ENCODE measurements at regions not wholly inside any gene's neighbourhood (a gene's known extent, or its start where the extent isn't known, plus 50 kb on each side); places are given as distances from the start of the nearest gene placed in this dataset.

DNA sequence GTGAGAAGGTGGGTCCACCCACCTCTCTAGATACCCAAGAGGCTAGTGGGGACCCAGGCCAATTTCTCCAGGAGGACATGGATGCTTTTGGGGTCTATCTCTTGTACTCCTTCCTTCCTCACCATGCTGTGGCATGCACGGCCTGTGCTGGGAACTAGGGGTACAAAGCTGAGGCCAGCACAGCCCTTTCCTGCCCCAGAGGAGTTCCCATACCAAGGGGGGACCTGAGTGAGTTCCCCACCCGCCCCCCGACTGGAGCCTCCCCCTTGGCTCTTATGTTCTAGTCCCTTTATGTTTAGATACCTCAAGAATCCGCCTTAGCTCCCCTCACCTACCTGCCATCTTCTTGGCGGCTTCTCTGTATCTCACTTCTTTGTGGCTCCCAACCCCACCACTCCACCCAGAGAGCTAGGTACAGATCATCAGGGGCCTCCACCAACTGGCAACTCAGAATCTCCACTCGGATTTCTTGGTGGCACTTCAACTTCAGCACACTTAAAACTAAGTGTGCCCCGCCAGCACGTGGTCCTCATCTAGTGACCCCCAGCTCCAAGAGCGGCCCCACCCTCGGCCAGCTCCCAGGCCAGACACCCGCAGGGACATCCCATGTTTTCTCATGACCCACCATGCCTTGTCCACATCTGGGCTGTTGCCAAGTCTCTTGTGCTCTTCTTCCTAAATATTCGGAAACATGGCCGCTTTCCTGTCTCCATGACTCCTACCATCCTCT, 115.2 kb upstream of the RTL1 start:
- Mint-ChIP-seq H3K27me3 (ENCODE audit: insufficient read depth, unreplicated experiment) (no peaks in the 10 kb centered on the region), H3K4me1 (ENCODE audit: insufficient read depth, unreplicated experiment) (peaks cover 9% of the 10 kb centered on the region), H3K9me3 (ENCODE audit: unreplicated experiment) (peaks cover 22% of the 10 kb centered on the region), H3K36me3 (ENCODE audit: insufficient read depth, unreplicated experiment) (no peaks in the 10 kb centered on the region), H3K27ac (ENCODE audit: low read depth, unreplicated experiment) (no peak overlapping the region), H3K4me3 (ENCODE audit: unreplicated experiment) (no peak overlapping the region)
- CTCF ChIA-PET = no interaction called here
- POLR2A ChIA-PET = no interaction called here
- no peak for DNase-seq (ENCODE audit: unreplicated experiment)
- TF ChIP-seq, protein P1, sequence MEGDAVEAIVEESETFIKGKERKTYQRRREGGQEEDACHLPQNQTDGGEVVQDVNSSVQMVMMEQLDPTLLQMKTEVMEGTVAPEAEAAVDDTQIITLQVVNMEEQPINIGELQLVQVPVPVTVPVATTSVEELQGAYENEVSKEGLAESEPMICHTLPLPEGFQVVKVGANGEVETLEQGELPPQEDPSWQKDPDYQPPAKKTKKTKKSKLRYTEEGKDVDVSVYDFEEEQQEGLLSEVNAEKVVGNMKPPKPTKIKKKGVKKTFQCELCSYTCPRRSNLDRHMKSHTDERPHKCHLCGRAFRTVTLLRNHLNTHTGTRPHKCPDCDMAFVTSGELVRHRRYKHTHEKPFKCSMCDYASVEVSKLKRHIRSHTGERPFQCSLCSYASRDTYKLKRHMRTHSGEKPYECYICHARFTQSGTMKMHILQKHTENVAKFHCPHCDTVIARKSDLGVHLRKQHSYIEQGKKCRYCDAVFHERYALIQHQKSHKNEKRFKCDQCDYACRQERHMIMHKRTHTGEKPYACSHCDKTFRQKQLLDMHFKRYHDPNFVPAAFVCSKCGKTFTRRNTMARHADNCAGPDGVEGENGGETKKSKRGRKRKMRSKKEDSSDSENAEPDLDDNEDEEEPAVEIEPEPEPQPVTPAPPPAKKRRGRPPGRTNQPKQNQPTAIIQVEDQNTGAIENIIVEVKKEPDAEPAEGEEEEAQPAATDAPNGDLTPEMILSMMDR (IDR thresholded peaks at IDR 0.05; ENCODE audit: unreplicated experiment) = no peak
- no TSS peak for BruUV-seq (replicated peaks)
- intact Hi-C loops (cut with micrococcal nuclease) = no loop called here

DNA sequence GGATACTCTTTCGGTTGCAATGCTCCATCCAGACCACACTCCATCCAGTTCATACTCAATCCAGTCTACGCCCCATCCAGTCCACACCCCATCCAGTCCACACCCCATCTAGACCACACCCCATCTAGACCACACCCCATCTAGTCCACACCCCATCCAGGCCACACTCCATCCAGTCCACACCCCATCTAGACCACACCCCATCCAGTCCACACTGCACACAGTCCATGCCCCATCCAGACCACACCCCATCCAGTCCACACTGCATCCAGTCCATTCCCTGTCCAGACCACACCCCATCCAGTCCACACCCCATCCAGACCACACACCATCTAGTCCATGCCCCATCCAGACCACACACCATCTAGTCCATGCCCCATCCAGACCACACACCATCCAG, 116.0 kb upstream of the RTL1 start:
- H3K27ac Mint-ChIP-seq (ENCODE audit: low read depth, unreplicated experiment) = no peak overlapping the region
- intact Hi-C loops (cut with micrococcal nuclease) = no loop called here

DNA sequence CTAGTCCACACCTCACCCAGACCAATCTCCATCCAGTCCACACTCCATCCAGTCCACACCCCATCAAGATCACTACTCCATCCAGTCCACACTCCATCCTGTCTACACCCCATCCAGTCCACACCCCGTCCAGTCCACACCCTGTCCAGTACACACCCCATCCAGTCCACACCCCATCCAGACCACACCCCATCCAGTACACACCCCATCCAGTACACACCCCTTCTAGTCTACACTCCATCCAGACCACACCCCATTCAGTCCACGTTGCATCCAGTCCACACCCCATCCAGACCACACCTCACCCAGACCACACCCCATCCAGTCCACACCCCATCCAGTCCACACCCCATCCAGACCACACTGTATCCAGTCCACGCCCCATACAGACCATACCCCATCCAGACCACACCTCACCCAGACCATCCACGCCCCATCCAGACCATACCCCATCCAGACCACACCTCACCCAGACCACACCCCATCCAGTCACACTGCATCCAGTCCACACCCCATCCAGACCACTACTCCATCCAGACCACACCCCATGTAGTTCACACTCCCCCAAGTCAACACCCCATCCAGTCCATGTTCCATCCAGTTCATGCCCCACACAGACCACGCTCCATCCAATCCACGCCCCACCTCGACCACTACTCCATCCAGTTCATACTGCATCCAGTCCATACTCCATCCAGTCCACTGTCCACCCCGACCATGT, 116.6 kb upstream of the RTL1 start:
- Mint-ChIP-seq H3K4me1 (ENCODE audit: insufficient read depth, unreplicated experiment) (peaks cover 9% of the 10 kb centered on the region), H3K4me3 (ENCODE audit: unreplicated experiment) (no peak overlapping the region), H3K27ac (ENCODE audit: low read depth, unreplicated experiment) (no peak overlapping the region), H3K27me3 (ENCODE audit: insufficient read depth, unreplicated experiment) (no peaks in the 10 kb centered on the region), H3K9me3 (ENCODE audit: unreplicated experiment) (peaks cover 22% of the 10 kb centered on the region), H3K36me3 (ENCODE audit: insufficient read depth, unreplicated experiment) (no peaks in the 10 kb centered on the region)
- BruUV-seq (replicated peaks) = no TSS peak
- ChIA-PET POLR2A (no interaction called here), CTCF (interaction anchor here (0.7 kb wide), 1 partner anchor 1232 kb away, joined by 3 read pairs; no protein-coding TSS in a partner anchor)
- intact Hi-C loops (cut with micrococcal nuclease) = no loop called here
- DNase-seq (ENCODE audit: unreplicated experiment) = no peak
- TF ChIP-seq, protein P1 (IDR thresholded peaks at IDR 0.05; ENCODE audit: unreplicated experiment) = no peak

More for the DNA sequence above, 116.0 kb upstream of the RTL1 start:
- Mint-ChIP-seq H3K4me3 (ENCODE audit: unreplicated experiment) (no peak overlapping the region), H3K36me3 (ENCODE audit: insufficient read depth, unreplicated experiment) (no peaks in the 10 kb centered on the region), H3K4me1 (ENCODE audit: insufficient read depth, unreplicated experiment) (peaks cover 9% of the 10 kb centered on the region), H3K9me3 (ENCODE audit: unreplicated experiment) (peaks cover 22% of the 10 kb centered on the region), H3K27me3 (ENCODE audit: insufficient read depth, unreplicated experiment) (no peaks in the 10 kb centered on the region)
- ChIA-PET CTCF (no interaction called here), POLR2A (no interaction called here)
- no TSS peak for BruUV-seq (replicated peaks)
- no peak for DNase-seq (ENCODE audit: unreplicated experiment)
- TF ChIP-seq, protein P1 (IDR thresholded peaks at IDR 0.05; ENCODE audit: unreplicated experiment) = no peak

DNA sequence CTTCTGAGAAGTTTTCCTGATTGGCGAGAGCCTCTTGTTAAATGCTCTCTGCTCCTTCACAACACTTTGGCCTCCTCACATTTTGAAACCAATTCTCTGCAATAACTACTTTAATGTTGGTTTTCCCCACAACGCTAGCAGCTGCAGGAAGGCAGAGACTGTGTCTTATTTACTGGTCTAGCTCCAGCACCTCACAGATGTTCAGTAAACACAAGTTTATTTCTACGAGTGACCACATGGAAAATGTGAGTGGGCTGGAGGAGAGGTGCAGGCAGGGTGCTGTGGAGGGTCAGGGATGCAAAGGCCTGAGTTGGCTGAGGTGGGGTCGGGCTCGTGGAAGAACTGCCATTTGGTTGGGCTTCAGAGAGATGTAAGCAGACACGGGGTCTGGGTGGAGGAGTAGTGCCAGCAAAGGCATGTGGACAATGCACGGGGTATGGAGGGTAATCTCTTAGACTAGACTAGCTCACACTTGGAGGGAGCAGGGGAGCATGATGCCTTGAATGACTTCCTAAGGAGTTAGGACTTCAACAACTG, 117.4 kb upstream of the RTL1 start:
- H3K9me3 Mint-ChIP-seq (ENCODE audit: unreplicated experiment) = peaks cover 22% of the 10 kb centered on the region
- H3K36me3 Mint-ChIP-seq (ENCODE audit: insufficient read depth, unreplicated experiment) = no peaks in the 10 kb centered on the region
- intact Hi-C loops (cut with micrococcal nuclease) = no loop called here
- ChIA-PET POLR2A (interaction anchor here (0.6 kb wide), 1 partner anchor 61 kb away, joined by 3 read pairs; no protein-coding TSS in a partner anchor), CTCF (interaction anchor here (0.6 to 0.7 kb wide), 3 partner anchors 11 to 1231 kb away, joined by 3 to 5 read pairs (median 4); no protein-coding TSS in a partner anchor)
- no peak overlapping the region for H3K4me3 Mint-ChIP-seq (ENCODE audit: unreplicated experiment)
- DNase-seq (ENCODE audit: unreplicated experiment) = no peak
- H3K4me1 Mint-ChIP-seq (ENCODE audit: insufficient read depth, unreplicated experiment) = peaks cover 9% of the 10 kb centered on the region
- TF ChIP-seq, protein P1 (IDR thresholded peaks at IDR 0.05; ENCODE audit: unreplicated experiment) = no peak
- H3K27me3 Mint-ChIP-seq (ENCODE audit: insufficient read depth, unreplicated experiment) = no peaks in the 10 kb centered on the region
- H3K27ac Mint-ChIP-seq (ENCODE audit: low read depth, unreplicated experiment) = no peak overlapping the region
- no TSS peak for BruUV-seq (replicated peaks)
